ENCODE measurements at regions not wholly inside any gene's neighbourhood (a gene's known extent, or its start where the extent isn't known, plus 50 kb on each side); places are given as distances from the start of the nearest gene placed in this dataset.
"Not testable (repeated sequence)": the region's sequence is repeated elsewhere in the genome, so short reads cannot be mapped to it uniquely, and the experiment has no call there.

- H3K27ac Mint-ChIP-seq, result no peak overlapping the region
- ATAC-seq, result no peak
- no peak for DNase-seq (ENCODE audit: low spot score in 2 of 2)
- peaks cover 0 to 5% of the 10 kb centered on the region in 2 donors for H3K36me3 Mint-ChIP-seq
- H3K9me3 Mint-ChIP-seq, result peaks cover 8 to 22% of the 10 kb centered on the region in 2 donors
Measured at GRCh38 chr5:162858770-162859169, 578.6 kb upstream of the CCNG1 start.

- ATAC-seq, result no peak
- Mint-ChIP-seq H3K27ac (no peak overlapping the region), H3K36me3 (peaks cover 0 to under 1% of the 10 kb centered on the region in 2 donors), H3K9me3 (peaks cover 16 to 19% of the 10 kb centered on the region in 2 donors)
- DNase-seq (ENCODE audit: low spot score in 2 of 2), result no peak
Measured at GRCh38 chr5:162870966-162871365, 566.4 kb upstream of the CCNG1 start.

- Mint-ChIP-seq H3K36me3 (no peaks in the 10 kb centered on the region), H3K9me3 (peaks cover 0 to 20% of the 10 kb centered on the region in 2 donors), H3K27ac (no peak overlapping the region)
- DNase-seq (ENCODE audit: low spot score in 2 of 2) (no peak), ATAC-seq (no peak)
Measured at GRCh38 chr5:162882629-162883028, 554.8 kb upstream of the CCNG1 start.

- ATAC-seq, result no peak
- no peak for DNase-seq (ENCODE audit: low spot score in 2 of 2)
- no peaks in the 10 kb centered on the region for H3K36me3 Mint-ChIP-seq
- no peak overlapping the region for H3K27ac Mint-ChIP-seq
- peaks cover 0 to 11% of the 10 kb centered on the region in 2 donors for H3K9me3 Mint-ChIP-seq
Measured at GRCh38 chr5:162886717-162887116, 550.7 kb upstream of the CCNG1 start.

GRCh38 chr5:162888268-162888667, 549.1 kb upstream of the CCNG1 start:
- ATAC-seq (no peak), DNase-seq (ENCODE audit: low spot score in 2 of 2) (no peak)
- Mint-ChIP-seq H3K27ac (no peak overlapping the region), H3K9me3 (peaks cover 0 to 8% of the 10 kb centered on the region in 2 donors), H3K36me3 (no peaks in the 10 kb centered on the region)

GRCh38 chr5:162911873-162912272, 525.5 kb upstream of the CCNG1 start:
- no peaks in the 10 kb centered on the region for H3K36me3 Mint-ChIP-seq
- no peak for ATAC-seq
- H3K27ac Mint-ChIP-seq, result no peak overlapping the region

GRCh38 chr5:162916368-162916767, 521.0 kb upstream of the CCNG1 start:
- Mint-ChIP-seq H3K27ac (no peak overlapping the region), H3K36me3 (no peaks in the 10 kb centered on the region), H3K9me3 (peaks cover 10 to 16% of the 10 kb centered on the region in 2 donors)
- ATAC-seq, result no peak
- no peak for DNase-seq (ENCODE audit: low spot score in 2 of 2)

More at GRCh38 chr5:162911873-162912272, 525.5 kb upstream of the CCNG1 start:
- DNase-seq (ENCODE audit: low spot score in 2 of 2), result no peak
- H3K9me3 Mint-ChIP-seq, result peaks cover 0 to 10% of the 10 kb centered on the region in 2 donors

GRCh38 chr5:162929104-162929503, 508.3 kb upstream of the CCNG1 start:
- Mint-ChIP-seq H3K9me3 (peaks cover 13 to 14% of the 10 kb centered on the region in 2 donors), H3K36me3 (no peaks in the 10 kb centered on the region), H3K27ac (no peak overlapping the region)
- DNase-seq (ENCODE audit: low spot score in 2 of 2) (no peak), ATAC-seq (no peak)

GRCh38 chr5:162931501-162931900, 505.9 kb upstream of the CCNG1 start:
- Mint-ChIP-seq H3K27ac (no peak overlapping the region), H3K36me3 (peaks cover 5 to 12% of the 10 kb centered on the region in 2 donors), H3K9me3 (peaks cover 22 to 28% of the 10 kb centered on the region in 2 donors)
- ATAC-seq (no peak), DNase-seq (ENCODE audit: low spot score in 2 of 2) (no peak)

- H3K9me3 Mint-ChIP-seq, result peaks cover 10 to 15% of the 10 kb centered on the region in 2 donors
- no peak overlapping the region for H3K27ac Mint-ChIP-seq
- DNase-seq (ENCODE audit: low spot score in 2 of 2), result no peak
- peaks cover 1 to 11% of the 10 kb centered on the region in 2 donors for H3K36me3 Mint-ChIP-seq
- no peak for ATAC-seq
Measured at GRCh38 chr5:162939991-162940390, 497.4 kb upstream of the CCNG1 start.

- DNase-seq (ENCODE audit: low spot score in 2 of 2), result no peak
- no peaks in the 10 kb centered on the region for H3K36me3 Mint-ChIP-seq
- peaks cover 16 to 18% of the 10 kb centered on the region in 2 donors for H3K9me3 Mint-ChIP-seq
- H3K27ac Mint-ChIP-seq, result no peak overlapping the region
- no peak for ATAC-seq
Measured at GRCh38 chr5:162948677-162949076, 488.7 kb upstream of the CCNG1 start.

GRCh38 chr5:162956570-162956969, 480.8 kb upstream of the CCNG1 start:
- Mint-ChIP-seq H3K9me3 (peaks cover 7% of the 10 kb centered on the region in 2 donors), H3K27ac (no peak overlapping the region), H3K36me3 (no peaks in the 10 kb centered on the region)
- no peak for DNase-seq (ENCODE audit: low spot score in 2 of 2)
- no peak for ATAC-seq

- not testable (repeated sequence) for ATAC-seq; H3K36me3 Mint-ChIP-seq; DNase-seq (ENCODE audit: low spot score in 2 of 2); H3K27ac Mint-ChIP-seq
- peaks cover 11 to 28% of the 10 kb centered on the region in 2 donors for H3K9me3 Mint-ChIP-seq
Measured at GRCh38 chr5:162964144-162964543, 473.3 kb upstream of the CCNG1 start.

GRCh38 chr5:162990063-162990462, 447.3 kb upstream of the CCNG1 start:
- Mint-ChIP-seq H3K36me3 (no peaks in the 10 kb centered on the region), H3K27ac (no peak overlapping the region), H3K9me3 (peaks cover 8 to 13% of the 10 kb centered on the region in 2 donors)
- ATAC-seq (no peak), DNase-seq (ENCODE audit: low spot score in 2 of 2) (no peak)

GRCh38 chr5:162990856-162991497, 446.4 kb upstream of the CCNG1 start:
- no peak overlapping the region for H3K27ac Mint-ChIP-seq
- DNase-seq (ENCODE audit: low spot score in 2 of 2) (no peak), ATAC-seq (no peak)
- no peaks in the 10 kb centered on the region for H3K36me3 Mint-ChIP-seq
- peaks cover 8 to 13% of the 10 kb centered on the region in 2 donors for H3K9me3 Mint-ChIP-seq

GRCh38 chr5:162995568-162995967, 441.8 kb upstream of the CCNG1 start:
- ATAC-seq, result no peak
- peaks cover 0 to 9% of the 10 kb centered on the region in 2 donors for H3K9me3 Mint-ChIP-seq

GRCh38 chr5:162996053-162996452, 441.3 kb upstream of the CCNG1 start:
- H3K27ac Mint-ChIP-seq, result no peak overlapping the region
- no peaks in the 10 kb centered on the region for H3K36me3 Mint-ChIP-seq
- ATAC-seq (no peak), DNase-seq (ENCODE audit: low spot score in 2 of 2) (no peak)
- peaks cover 0 to 9% of the 10 kb centered on the region in 2 donors for H3K9me3 Mint-ChIP-seq

More at GRCh38 chr5:162995568-162995967, 441.8 kb upstream of the CCNG1 start:
- no peak for DNase-seq (ENCODE audit: low spot score in 2 of 2)
- H3K27ac Mint-ChIP-seq, result no peak overlapping the region
- H3K36me3 Mint-ChIP-seq, result no peaks in the 10 kb centered on the region

- Mint-ChIP-seq H3K36me3 (peaks cover 0 to 5% of the 10 kb centered on the region in 2 donors), H3K9me3 (peaks cover 4 to 13% of the 10 kb centered on the region in 2 donors), H3K27ac (no peak overlapping the region)
- no peak for ATAC-seq
- DNase-seq (ENCODE audit: low spot score in 2 of 2), result no peak
Measured at GRCh38 chr5:163005949-163006348, 431.4 kb upstream of the CCNG1 start.

All from activated naive CD4-positive, alpha-beta T cell treated with anti-CD3 and anti-CD28 coated beads, Interleukin-2, amount 50 U/mL, for 72 hours (primary cell).